Nephron (organoid): ENCODE measurements at regions not wholly inside any gene's neighbourhood (a gene's known extent, or its start where the extent isn't known, plus 50 kb on each side); places are given as distances from the start of the nearest gene placed in this dataset.

Source experiments
- H3K27ac Mint-ChIP-seq, 3 experiments: 2 replicates each; pipeline ENCODE4 v1.8.0; 2020; ENCODE audit warnings: mixed read lengths in 3 of 3, mild to moderate bottlenecking in 2 of 3, moderate library complexity in 1 of 3
- H3K27me3 Mint-ChIP-seq: 2 replicates; pipeline ENCODE4 v1.8.0; 2021; ENCODE audit warnings: low read depth, mild to moderate bottlenecking, moderate library complexity, mixed read lengths
- H3K36me3 Mint-ChIP-seq: 2 replicates; pipeline ENCODE4 v1.8.0; 2020; ENCODE audit warnings: low read depth, mixed read lengths
- H3K4me1 Mint-ChIP-seq: 2 replicates; pipeline ENCODE4 v1.8.0; 2020; ENCODE audit warnings: mixed read lengths
- H3K4me3 Mint-ChIP-seq, 3 experiments: 2 replicates each; pipeline ENCODE4 v1.8.0; 2020; ENCODE audit warnings: mild to moderate bottlenecking in 3 of 3, mixed read lengths in 3 of 3, moderate library complexity in 2 of 3
- H3K9me3 Mint-ChIP-seq: 2 replicates; pipeline ENCODE4 v1.8.0; 2020; ENCODE audit warnings: mixed read lengths
- TF ChIP-seq, protein P1 (sequence below), 3 experiments: fragments of 200-600 bp; sonication (generic); IDR thresholded peaks; one replicate each; pipeline ENCODE4 v1.5.0; 2021; ENCODE audit warnings: antibody characterized with exemption in 3 of 3; ENCODE audit not compliant: unreplicated experiment in 3 of 3

DNA sequence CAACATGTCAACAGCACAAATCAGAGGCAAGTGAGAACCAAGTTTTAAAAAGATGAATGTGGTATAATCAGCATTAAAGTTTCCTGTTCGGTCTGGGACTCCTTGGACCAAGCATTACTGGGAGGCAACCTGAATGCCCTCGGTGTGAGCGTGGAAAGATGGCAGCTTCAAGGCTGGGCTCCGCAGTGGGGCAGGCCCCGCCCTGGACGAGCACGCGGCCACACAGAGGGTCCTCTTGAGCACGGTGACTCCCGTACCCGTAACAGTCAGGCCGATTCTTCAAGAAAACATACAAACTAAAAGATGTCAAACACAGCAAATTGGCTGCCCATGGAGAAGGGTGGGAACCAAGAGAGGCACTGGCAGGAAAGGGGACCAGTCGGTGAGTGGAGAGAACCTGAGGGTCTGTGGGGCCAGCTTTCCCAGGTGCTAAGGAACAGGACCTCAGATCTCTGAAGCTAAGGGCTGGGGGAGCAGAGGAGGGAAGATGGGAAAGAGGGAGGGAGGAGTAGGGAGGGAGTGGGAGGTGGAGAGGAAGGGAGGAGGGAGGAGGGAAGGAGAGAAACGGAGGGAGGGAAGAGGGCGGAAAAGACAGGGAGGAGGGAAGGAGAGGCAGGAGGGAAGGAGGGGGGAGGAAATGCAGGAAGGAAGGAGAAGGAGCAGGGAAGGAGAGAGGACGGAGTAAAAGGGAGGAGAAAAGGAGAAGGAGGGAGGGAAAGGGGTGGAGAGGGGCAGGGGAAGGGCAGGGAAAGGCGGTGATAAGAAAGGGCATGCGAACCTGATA, 71.2 kb upstream of the FAM20C start:
- Mint-ChIP-seq H3K27ac (peak overlapping the region; percentile 85 to 88 (median 86)), H3K4me1 (peaks cover 33% of the 10 kb centered on the region), H3K36me3 (no peaks in the 10 kb centered on the region), H3K4me3 (no peak overlapping the region), H3K9me3 (no peaks in the 10 kb centered on the region), H3K27me3 (peaks cover 8% of the 10 kb centered on the region)
- TF ChIP-seq, protein P1, sequence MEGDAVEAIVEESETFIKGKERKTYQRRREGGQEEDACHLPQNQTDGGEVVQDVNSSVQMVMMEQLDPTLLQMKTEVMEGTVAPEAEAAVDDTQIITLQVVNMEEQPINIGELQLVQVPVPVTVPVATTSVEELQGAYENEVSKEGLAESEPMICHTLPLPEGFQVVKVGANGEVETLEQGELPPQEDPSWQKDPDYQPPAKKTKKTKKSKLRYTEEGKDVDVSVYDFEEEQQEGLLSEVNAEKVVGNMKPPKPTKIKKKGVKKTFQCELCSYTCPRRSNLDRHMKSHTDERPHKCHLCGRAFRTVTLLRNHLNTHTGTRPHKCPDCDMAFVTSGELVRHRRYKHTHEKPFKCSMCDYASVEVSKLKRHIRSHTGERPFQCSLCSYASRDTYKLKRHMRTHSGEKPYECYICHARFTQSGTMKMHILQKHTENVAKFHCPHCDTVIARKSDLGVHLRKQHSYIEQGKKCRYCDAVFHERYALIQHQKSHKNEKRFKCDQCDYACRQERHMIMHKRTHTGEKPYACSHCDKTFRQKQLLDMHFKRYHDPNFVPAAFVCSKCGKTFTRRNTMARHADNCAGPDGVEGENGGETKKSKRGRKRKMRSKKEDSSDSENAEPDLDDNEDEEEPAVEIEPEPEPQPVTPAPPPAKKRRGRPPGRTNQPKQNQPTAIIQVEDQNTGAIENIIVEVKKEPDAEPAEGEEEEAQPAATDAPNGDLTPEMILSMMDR (IDR thresholded peaks at IDR 0.05; ENCODE audit: unreplicated experiment in 3 of 3), result no peak

- no peaks in the 10 kb centered on the region for H3K36me3 Mint-ChIP-seq
- H3K27ac Mint-ChIP-seq, result peak overlapping the region in 2 of 3 experiments; percentile 23 to 44
- peaks cover 33% of the 10 kb centered on the region for H3K4me1 Mint-ChIP-seq
Observed at GRCh38 chr7:123237-123636, 69.1 kb upstream of the FAM20C start.

DNA sequence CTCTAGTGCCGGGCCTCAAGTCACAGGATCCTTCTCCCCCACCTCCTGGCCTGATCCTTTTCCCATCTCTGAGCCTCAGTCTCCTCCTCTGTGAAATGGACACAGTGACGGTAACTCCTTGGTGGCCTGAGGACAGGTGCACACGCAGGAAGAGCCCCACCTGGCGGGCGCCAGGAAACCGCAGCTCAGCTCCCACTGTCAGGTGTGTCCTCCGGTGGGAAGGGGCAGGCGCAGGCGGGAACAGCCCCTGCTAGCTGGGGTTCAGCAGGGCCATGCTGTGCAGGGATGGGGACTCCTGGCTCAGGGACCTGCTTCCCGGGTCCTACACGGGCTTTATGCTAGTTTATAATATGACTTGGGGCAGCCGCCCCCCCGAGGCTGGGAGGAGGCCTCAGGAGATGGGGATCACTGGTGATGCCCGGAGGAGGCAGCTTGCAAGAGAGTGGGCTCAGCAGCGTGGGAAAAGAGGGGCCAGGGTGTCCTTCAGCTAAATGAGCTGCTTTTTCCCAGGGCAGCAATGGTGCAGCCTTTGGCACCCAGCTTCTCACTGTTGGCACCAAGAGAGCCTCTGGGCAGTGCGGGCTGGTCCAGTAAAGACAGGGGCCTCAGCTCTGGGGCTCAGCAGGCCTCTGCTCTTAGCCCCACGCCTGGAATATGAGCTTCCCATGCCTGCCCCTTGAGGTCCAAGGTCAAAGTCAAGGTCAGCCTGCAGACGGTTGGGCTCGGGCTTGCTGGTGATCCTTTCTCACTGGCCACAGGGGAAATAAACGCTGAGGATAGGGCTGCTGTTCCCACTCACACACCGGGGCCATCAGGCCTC, 68.0 kb upstream of the FAM20C start:
- TF ChIP-seq, protein P1 (IDR thresholded peaks at IDR 0.05; ENCODE audit: unreplicated experiment in 3 of 3), result no peak
- H3K4me1 Mint-ChIP-seq, result peaks cover 27% of the 10 kb centered on the region
- peaks cover 8% of the 10 kb centered on the region for H3K27me3 Mint-ChIP-seq
- no peak overlapping the region for H3K4me3 Mint-ChIP-seq
- no peaks in the 10 kb centered on the region for H3K9me3 Mint-ChIP-seq
- no peaks in the 10 kb centered on the region for H3K36me3 Mint-ChIP-seq
- peak overlapping the region; percentile 44 to 84 (median 80) for H3K27ac Mint-ChIP-seq

More at GRCh38 chr7:123237-123636, 69.1 kb upstream of the FAM20C start:
- Mint-ChIP-seq H3K9me3 (no peaks in the 10 kb centered on the region), H3K27me3 (peaks cover 8% of the 10 kb centered on the region), H3K4me3 (no peak overlapping the region)
- TF ChIP-seq, protein P1 (IDR thresholded peaks at IDR 0.05; ENCODE audit: unreplicated experiment in 3 of 3), result no peak

DNA sequence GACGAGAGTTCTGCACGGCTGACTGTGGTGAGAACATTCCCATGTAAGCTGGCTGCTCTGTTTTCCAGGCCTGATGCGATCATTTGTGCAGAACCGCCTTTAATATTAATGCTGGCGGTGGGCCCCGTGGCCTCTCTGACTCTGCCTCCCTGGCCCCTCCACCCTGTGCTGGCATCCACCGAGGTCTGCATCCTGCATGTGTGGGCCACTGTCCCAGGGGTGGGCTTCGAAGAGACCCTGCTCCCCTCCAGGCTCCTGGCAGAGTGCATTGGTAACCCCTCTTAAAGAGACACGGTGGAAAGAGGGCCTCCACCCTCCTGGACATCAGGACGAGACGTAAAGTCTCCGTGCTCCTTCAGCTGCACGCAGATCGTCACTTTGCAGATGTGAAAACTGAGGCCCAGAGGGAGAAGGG, 67.3 kb upstream of the FAM20C start:
- Mint-ChIP-seq H3K9me3 (no peaks in the 10 kb centered on the region), H3K27me3 (peaks cover 6% of the 10 kb centered on the region), H3K27ac (peak overlapping the region in 2 of 3 experiments; percentile 80 to 84), H3K4me3 (no peak overlapping the region), H3K4me1 (peaks cover 28% of the 10 kb centered on the region), H3K36me3 (no peaks in the 10 kb centered on the region)
- TF ChIP-seq, protein P1 (IDR thresholded peaks at IDR 0.05; ENCODE audit: unreplicated experiment in 3 of 3), result no peak

DNA sequence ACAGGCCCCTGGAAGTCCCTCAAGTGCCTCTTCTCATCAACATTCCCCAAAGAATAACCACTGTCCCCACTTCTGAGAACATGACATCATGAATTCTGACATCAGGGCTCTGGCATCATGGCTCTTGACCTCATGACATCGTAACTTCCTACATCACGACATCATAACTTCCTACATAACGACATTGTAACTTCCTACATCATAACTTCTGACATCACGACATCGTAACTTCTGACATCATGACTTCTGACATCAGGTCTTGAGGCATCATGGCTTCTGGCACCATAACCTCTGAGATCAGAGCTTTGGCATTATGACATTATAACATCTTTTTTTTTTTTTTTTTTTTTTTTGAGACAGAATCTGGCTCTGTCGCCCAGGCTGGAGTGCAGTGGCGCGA, 66.7 kb upstream of the FAM20C start:
- peaks cover 27% of the 10 kb centered on the region for H3K4me1 Mint-ChIP-seq
- H3K36me3 Mint-ChIP-seq, result no peaks in the 10 kb centered on the region
- no peak overlapping the region for H3K27ac Mint-ChIP-seq
- no peaks in the 10 kb centered on the region for H3K9me3 Mint-ChIP-seq
- H3K27me3 Mint-ChIP-seq, result peaks cover 4% of the 10 kb centered on the region
- TF ChIP-seq, protein P1 (IDR thresholded peaks at IDR 0.05; ENCODE audit: unreplicated experiment in 3 of 3), result no peak
- H3K4me3 Mint-ChIP-seq, result no peak overlapping the region
